ENCODE measurements at regions not wholly inside any gene's neighbourhood (a gene's known extent, or its start where the extent isn't known, plus 50 kb on each side); places are given as distances from the start of the nearest gene placed in this dataset.

GRCh38 chr2:39546409-39546808 lies 109.3 kb upstream of the MAP4K3 start:
- Histone ChIP-seq H3K4me1 (ENCODE audit: control insufficient read depth in 2 of 2, insufficient read depth in 1 of 2, low read depth in 1 of 2, low read length in 2 of 2) (peaks cover 0 to 5% of the 10 kb centered on the region in 2 donors), H3K4ac (ENCODE audit: low read length) (no peak overlapping the region), H3K27ac (replicated peaks; ENCODE audit: low read length) (no peak overlapping the region), H3K36me3 (replicated peaks in 1 of 2; ENCODE audit: control insufficient read depth in 2 of 2, insufficient read depth in 2 of 2, low read length in 2 of 2) (no peaks in the 10 kb centered on the region), H3K4me2 (ENCODE audit: insufficient read depth, low read length, poor library complexity, severe bottlenecking) (no peak overlapping the region), H2BK12ac (ENCODE audit: low read length) (no peak overlapping the region), H2AK5ac (ENCODE audit: low read depth, low read length) (no peak overlapping the region), H3K4me3 (ENCODE audit: low read length in 2 of 2) (no peak overlapping the region), H2BK120ac (ENCODE audit: low read depth, low read length) (no peak overlapping the region), H2BK5ac (ENCODE audit: low read length) (no peak overlapping the region), H4K91ac (ENCODE audit: low read depth, low read length, poor library complexity) (no peak overlapping the region), H3K79me1 (ENCODE audit: low read depth, low read length) (no peaks in the 10 kb centered on the region), H3K18ac (ENCODE audit: low read length) (no peak overlapping the region), H3K9me3 (replicated peaks in 1 of 2; ENCODE audit: control insufficient read depth in 2 of 2, insufficient read depth in 1 of 2, low read depth in 1 of 2, low read length in 2 of 2) (peaks cover 0 to 10% of the 10 kb centered on the region in 2 donors), H2BK15ac (ENCODE audit: low read length) (no peak overlapping the region), H2AFZ (ENCODE audit: low read length) (no peak overlapping the region), H3K14ac (ENCODE audit: low read length) (no peak overlapping the region), H4K8ac (ENCODE audit: low read depth, low read length) (no peak overlapping the region), H3K23ac (ENCODE audit: low read depth, low read length, poor library complexity) (no peak overlapping the region), H3K9ac (ENCODE audit: low read depth, low read length, poor library complexity) (no peak overlapping the region), H3K27me3 (ENCODE audit: control insufficient read depth in 3 of 3, insufficient read depth in 3 of 3, low read depth in 1 of 3, low read length in 3 of 3) (no peaks in the 10 kb centered on the region)
- no CpG with 5 or more reads among the region's 4 CpGs for WGBS, 2 donors (ENCODE audit: extremely low coverage in 2 of 2, insufficient read length in 2 of 2, insufficient replicate concordance in 1 of 2)
- no peak for DNase-seq (ENCODE audit: low spot score)

GRCh38 chr2:39546937-39547336 lies 109.9 kb upstream of the MAP4K3 start:
- H3K36me3 ChIP-seq (replicated peaks in 1 of 2; ENCODE audit: control insufficient read depth in 2 of 2, insufficient read depth in 2 of 2, low read length in 2 of 2) = no peaks in the 10 kb centered on the region
- no peak overlapping the region for H3K14ac ChIP-seq (ENCODE audit: low read length)
- H3K4me3 ChIP-seq (ENCODE audit: low read length in 2 of 2) = no peak overlapping the region
- H3K23ac ChIP-seq (ENCODE audit: low read depth, low read length, poor library complexity) = no peak overlapping the region
- no peak overlapping the region for H3K9ac ChIP-seq (ENCODE audit: low read depth, low read length, poor library complexity)
- no peak overlapping the region for H4K91ac ChIP-seq (ENCODE audit: low read depth, low read length, poor library complexity)
- peaks cover 0 to 10% of the 10 kb centered on the region in 2 donors for H3K9me3 ChIP-seq (replicated peaks in 1 of 2; ENCODE audit: control insufficient read depth in 2 of 2, insufficient read depth in 1 of 2, low read depth in 1 of 2, low read length in 2 of 2)
- H3K18ac ChIP-seq (ENCODE audit: low read length) = no peak overlapping the region
- peaks cover 0 to 3% of the 10 kb centered on the region in 2 donors for H3K4me1 ChIP-seq (ENCODE audit: control insufficient read depth in 2 of 2, insufficient read depth in 1 of 2, low read depth in 1 of 2, low read length in 2 of 2)
- H3K27ac ChIP-seq (replicated peaks; ENCODE audit: low read length) = no peak overlapping the region
- WGBS, 2 donors (ENCODE audit: extremely low coverage in 2 of 2, insufficient read length in 2 of 2, insufficient replicate concordance in 1 of 2) = no CpG with 5 or more reads among the region's 1 CpG
- no peak overlapping the region for H2BK15ac ChIP-seq (ENCODE audit: low read length)
- H2AFZ ChIP-seq (ENCODE audit: low read length) = no peak overlapping the region
- no peak overlapping the region for H3K4ac ChIP-seq (ENCODE audit: low read length)
- no peak overlapping the region for H3K4me2 ChIP-seq (ENCODE audit: insufficient read depth, low read length, poor library complexity, severe bottlenecking)
- no peak overlapping the region for H2BK120ac ChIP-seq (ENCODE audit: low read depth, low read length)
- H3K79me1 ChIP-seq (ENCODE audit: low read depth, low read length) = no peaks in the 10 kb centered on the region
- DNase-seq (ENCODE audit: low spot score) = no peak
- H2BK5ac ChIP-seq (ENCODE audit: low read length) = no peak overlapping the region
- no peak overlapping the region for H4K8ac ChIP-seq (ENCODE audit: low read depth, low read length)
- H3K27me3 ChIP-seq (ENCODE audit: control insufficient read depth in 3 of 3, insufficient read depth in 3 of 3, low read depth in 1 of 3, low read length in 3 of 3) = no peaks in the 10 kb centered on the region
- no peak overlapping the region for H2BK12ac ChIP-seq (ENCODE audit: low read length)
- H2AK5ac ChIP-seq (ENCODE audit: low read depth, low read length) = no peak overlapping the region

- no peaks in the 10 kb centered on the region for H3K79me1 ChIP-seq (ENCODE audit: low read depth, low read length)
- no peak overlapping the region for H3K14ac ChIP-seq (ENCODE audit: low read length)
- H3K23ac ChIP-seq (ENCODE audit: low read depth, low read length, poor library complexity) = no peak overlapping the region
- H2AK5ac ChIP-seq (ENCODE audit: low read depth, low read length) = no peak overlapping the region
- no peaks in the 10 kb centered on the region for H3K27me3 ChIP-seq (ENCODE audit: control insufficient read depth in 3 of 3, insufficient read depth in 3 of 3, low read depth in 1 of 3, low read length in 3 of 3)
- no peak overlapping the region for H2BK5ac ChIP-seq (ENCODE audit: low read length)
- no peak for DNase-seq (ENCODE audit: low spot score)
- no peak overlapping the region for H3K4me2 ChIP-seq (ENCODE audit: insufficient read depth, low read length, poor library complexity, severe bottlenecking)
- no peak overlapping the region for H3K4me3 ChIP-seq (ENCODE audit: low read length in 2 of 2)
- no peak overlapping the region for H3K27ac ChIP-seq (replicated peaks; ENCODE audit: low read length)
- H3K4ac ChIP-seq (ENCODE audit: low read length) = no peak overlapping the region
- no peak overlapping the region for H4K8ac ChIP-seq (ENCODE audit: low read depth, low read length)
- H2AFZ ChIP-seq (ENCODE audit: low read length) = no peak overlapping the region
- H3K36me3 ChIP-seq (replicated peaks in 1 of 2; ENCODE audit: control insufficient read depth in 2 of 2, insufficient read depth in 2 of 2, low read length in 2 of 2) = no peaks in the 10 kb centered on the region
- H2BK12ac ChIP-seq (ENCODE audit: low read length) = no peak overlapping the region
- no peak overlapping the region for H3K9ac ChIP-seq (ENCODE audit: low read depth, low read length, poor library complexity)
- no peaks in the 10 kb centered on the region for H3K4me1 ChIP-seq (ENCODE audit: control insufficient read depth in 2 of 2, insufficient read depth in 1 of 2, low read depth in 1 of 2, low read length in 2 of 2)
- H3K18ac ChIP-seq (ENCODE audit: low read length) = no peak overlapping the region
- H4K91ac ChIP-seq (ENCODE audit: low read depth, low read length, poor library complexity) = no peak overlapping the region
- H2BK120ac ChIP-seq (ENCODE audit: low read depth, low read length) = no peak overlapping the region
- H2BK15ac ChIP-seq (ENCODE audit: low read length) = no peak overlapping the region
- WGBS, 2 donors (ENCODE audit: extremely low coverage in 2 of 2, insufficient read length in 2 of 2, insufficient replicate concordance in 1 of 2) = no CpG with 5 or more reads among the region's 9 CpGs
- H3K9me3 ChIP-seq (replicated peaks in 1 of 2; ENCODE audit: control insufficient read depth in 2 of 2, insufficient read depth in 1 of 2, low read depth in 1 of 2, low read length in 2 of 2) = peaks cover 0 to 14% of the 10 kb centered on the region in 2 donors
Observed at GRCh38 chr2:39547811-39548719, 111.0 kb upstream of the MAP4K3 start.

DNA sequence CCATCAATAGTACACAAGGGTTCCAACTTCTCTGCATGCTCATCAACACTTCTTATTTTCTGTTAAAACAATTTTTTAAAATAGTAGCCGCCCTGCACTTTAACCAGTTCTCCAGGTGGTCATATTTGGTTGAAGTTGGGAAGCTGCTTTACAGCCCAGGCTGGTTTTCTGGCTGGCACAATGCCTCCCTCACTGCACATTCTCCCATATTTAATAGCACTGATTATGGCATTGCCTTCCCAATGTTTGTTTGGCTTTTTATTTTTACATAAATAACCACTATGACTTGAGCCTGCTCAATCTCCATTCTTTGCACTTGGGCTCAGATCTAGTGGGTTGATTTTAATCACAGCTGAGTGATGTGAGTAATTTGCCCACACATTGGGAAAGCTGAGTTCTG lies 111.9 kb upstream of the MAP4K3 start:
- whole genome bisulfite sequencing, 2 donors (ENCODE audit: extremely low coverage in 2 of 2, insufficient read length in 2 of 2, insufficient replicate concordance in 1 of 2) = no CpG with 5 or more reads among the region's 1 CpG
- no peak for DNase-seq (ENCODE audit: low spot score)
- no peak overlapping the region for H3K4ac ChIP-seq (ENCODE audit: low read length)
- H2AK5ac ChIP-seq (ENCODE audit: low read depth, low read length) = no peak overlapping the region
- H2BK120ac ChIP-seq (ENCODE audit: low read depth, low read length) = no peak overlapping the region
- no peak overlapping the region for H3K4me2 ChIP-seq (ENCODE audit: insufficient read depth, low read length, poor library complexity, severe bottlenecking)
- no peak overlapping the region for H4K8ac ChIP-seq (ENCODE audit: low read depth, low read length)
- H2AFZ ChIP-seq (ENCODE audit: low read length) = no peak overlapping the region
- no peak overlapping the region for H4K91ac ChIP-seq (ENCODE audit: low read depth, low read length, poor library complexity)
- no peak overlapping the region for H2BK5ac ChIP-seq (ENCODE audit: low read length)
- H3K4me1 ChIP-seq (ENCODE audit: control insufficient read depth in 2 of 2, insufficient read depth in 1 of 2, low read depth in 1 of 2, low read length in 2 of 2) = no peaks in the 10 kb centered on the region
- no peak overlapping the region for H3K4me3 ChIP-seq (ENCODE audit: low read length in 2 of 2)
- no peak overlapping the region for H2BK15ac ChIP-seq (ENCODE audit: low read length)
- H3K27ac ChIP-seq (replicated peaks; ENCODE audit: low read length) = no peak overlapping the region
- H3K23ac ChIP-seq (ENCODE audit: low read depth, low read length, poor library complexity) = no peak overlapping the region
- no peaks in the 10 kb centered on the region for H3K79me1 ChIP-seq (ENCODE audit: low read depth, low read length)
- peaks cover 0 to 20% of the 10 kb centered on the region in 2 donors for H3K9me3 ChIP-seq (replicated peaks in 1 of 2; ENCODE audit: control insufficient read depth in 2 of 2, insufficient read depth in 1 of 2, low read depth in 1 of 2, low read length in 2 of 2)
- H2BK12ac ChIP-seq (ENCODE audit: low read length) = no peak overlapping the region
- no peak overlapping the region for H3K18ac ChIP-seq (ENCODE audit: low read length)
- no peaks in the 10 kb centered on the region for H3K36me3 ChIP-seq (replicated peaks in 1 of 2; ENCODE audit: control insufficient read depth in 2 of 2, insufficient read depth in 2 of 2, low read length in 2 of 2)
- no peaks in the 10 kb centered on the region for H3K27me3 ChIP-seq (ENCODE audit: control insufficient read depth in 3 of 3, insufficient read depth in 3 of 3, low read depth in 1 of 3, low read length in 3 of 3)
- no peak overlapping the region for H3K9ac ChIP-seq (ENCODE audit: low read depth, low read length, poor library complexity)
- H3K14ac ChIP-seq (ENCODE audit: low read length) = no peak overlapping the region
